ENCODE measurements at regions not wholly inside any gene's neighbourhood (a gene's known extent, or its start where the extent isn't known, plus 50 kb on each side); places are given as distances from the start of the nearest gene placed in this dataset.
A peak's percentile ranks its signal among the peaks of the same experiment; 100 is the strongest.

DNA sequence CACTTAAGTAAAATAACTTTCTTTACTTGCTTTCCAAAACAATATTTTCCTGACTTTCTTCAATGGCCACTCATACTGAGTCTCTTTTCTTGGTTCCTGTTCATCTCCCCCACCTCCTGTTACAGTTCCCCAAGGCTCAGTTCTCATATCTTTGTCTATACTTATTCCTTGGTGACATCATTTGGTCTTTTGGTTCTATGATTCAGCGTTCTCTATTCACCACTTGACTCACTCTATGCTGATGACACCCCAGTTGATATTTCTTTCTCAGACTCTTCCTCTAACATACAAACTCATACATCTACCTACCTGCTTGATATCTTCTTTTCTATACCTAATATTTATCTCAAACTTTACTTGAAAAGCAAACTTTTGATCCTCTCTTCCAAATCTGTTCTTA lies 85.0 kb upstream of the P3H2 start:
- no peak overlapping the region for H3K27ac ChIP-seq
- POLR2A ChIA-PET (ENCODE audit: low non-redundant PET) = no interaction called here
- TF ChIP-seq CTCF (conservative IDR thresholded peaks at IDR 0.05; ENCODE audit: low read depth) = no peak
- peak; percentile 60 for DNase-seq (ENCODE audit: low spot score)
- CTCF ChIA-PET = no interaction called here

DNA sequence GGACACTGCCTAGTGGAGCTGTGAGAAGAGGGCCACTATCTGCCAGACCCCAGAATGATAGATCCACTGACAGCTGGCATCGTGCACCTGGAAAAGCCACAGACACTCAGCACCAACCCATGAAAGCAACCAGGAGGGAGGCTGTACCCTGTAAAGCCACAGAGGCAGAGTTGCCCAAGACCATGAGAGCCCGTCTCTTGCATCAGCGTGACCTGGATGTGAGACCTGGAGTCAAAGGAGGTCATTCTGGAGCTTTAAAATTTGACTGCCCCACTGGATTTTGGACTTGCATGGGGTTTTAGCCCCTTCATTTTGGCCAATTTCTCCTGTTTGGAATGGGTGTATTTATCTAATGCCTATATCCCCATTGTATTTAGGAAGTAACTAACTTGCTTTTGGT lies 83.5 kb upstream of the P3H2 start:
- no peak overlapping the region for H3K27ac ChIP-seq
- TF ChIP-seq CTCF (conservative IDR thresholded peaks at IDR 0.05; ENCODE audit: low read depth) = no peak
- no peak for DNase-seq (ENCODE audit: low spot score)
- POLR2A ChIA-PET (ENCODE audit: low non-redundant PET) = no interaction called here
- CTCF ChIA-PET = interaction anchor here (1.2 kb wide), 1 partner anchor 237 kb away, joined by 4 read pairs; no protein-coding TSS in a partner anchor

DNA sequence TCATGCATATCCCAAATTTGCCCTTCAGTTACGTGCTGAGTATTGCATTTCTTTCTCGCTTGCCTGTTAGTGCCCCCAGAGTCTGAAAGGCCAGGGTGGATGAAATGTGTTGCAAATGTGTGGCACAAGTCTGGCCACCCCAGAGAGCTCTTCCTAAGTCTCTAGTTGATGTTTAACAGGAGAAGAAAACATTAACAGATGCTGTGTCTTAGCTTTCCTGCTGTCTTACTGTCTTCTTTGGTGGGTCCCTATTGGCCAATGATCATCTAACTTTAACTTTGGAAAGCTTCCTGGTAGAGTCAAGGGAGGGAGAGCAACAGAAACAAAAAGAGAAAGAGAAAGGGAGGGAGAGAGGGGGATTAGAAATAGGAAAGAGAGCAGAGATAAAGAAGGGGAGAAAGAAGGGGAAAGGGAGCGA lies 76.7 kb upstream of the P3H2 start:
- no peak for TF ChIP-seq CTCF (conservative IDR thresholded peaks at IDR 0.05; ENCODE audit: low read depth)
- ChIA-PET POLR2A (ENCODE audit: low non-redundant PET) (no interaction called here), CTCF (interaction anchor here (0.9 kb wide), 2 partner anchors 13 to 236 kb away, joined by 4 read pairs; no protein-coding TSS in a partner anchor)
- DNase-seq (ENCODE audit: low spot score) = no peak
- H3K27ac ChIP-seq = no peak overlapping the region

- ChIA-PET CTCF (no interaction called here), POLR2A (ENCODE audit: low non-redundant PET) (no interaction called here)
- no peak for DNase-seq (ENCODE audit: low spot score)
- TF ChIP-seq CTCF (conservative IDR thresholded peaks at IDR 0.05; ENCODE audit: low read depth) = no peak
- H3K27ac ChIP-seq = no peak overlapping the region
Measured at GRCh38 chr3:190194506-190194905, 73.8 kb upstream of the P3H2 start.

DNA sequence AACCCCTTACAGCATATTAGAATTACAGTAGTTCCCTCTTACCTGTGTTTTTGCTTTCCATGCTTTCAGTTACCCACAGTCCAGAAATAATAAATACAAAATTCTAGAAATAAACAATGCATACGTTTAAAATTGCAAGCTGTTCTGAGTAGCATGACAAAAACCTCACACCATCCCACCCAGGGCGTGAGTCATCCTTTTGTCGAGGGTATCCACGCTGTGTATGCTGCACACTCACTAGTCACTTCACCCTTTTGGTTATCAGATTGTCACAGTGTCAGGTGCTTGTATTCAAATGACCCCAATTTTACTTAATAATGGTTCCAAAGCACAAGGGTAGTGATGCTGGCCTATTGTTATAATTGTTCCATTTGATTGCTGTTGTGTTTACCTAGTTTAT lies 72.5 kb upstream of the P3H2 start:
- ChIA-PET CTCF (no interaction called here), POLR2A (ENCODE audit: low non-redundant PET) (no interaction called here)
- no peak for DNase-seq (ENCODE audit: low spot score)
- TF ChIP-seq CTCF (conservative IDR thresholded peaks at IDR 0.05; ENCODE audit: low read depth) = no peak
- no peak overlapping the region for H3K27ac ChIP-seq

DNA sequence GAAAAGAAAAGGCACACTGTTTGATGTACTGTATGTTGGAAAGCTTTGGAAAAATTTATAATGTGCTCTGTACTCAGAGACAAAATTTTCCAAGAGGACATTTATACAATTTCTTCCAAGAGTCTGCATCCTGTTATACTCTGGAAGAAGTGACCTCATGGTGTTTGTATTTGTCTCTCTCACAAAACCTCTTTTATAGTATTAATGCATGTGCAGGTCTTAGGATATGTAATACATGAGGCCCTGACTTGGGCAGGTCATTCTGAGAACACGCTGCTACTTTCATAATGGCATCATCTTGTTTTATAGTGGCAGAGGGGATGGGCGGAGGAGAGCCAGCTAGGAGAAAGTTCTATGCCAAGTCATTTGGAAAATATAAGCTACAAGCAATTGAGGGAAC lies 72.0 kb upstream of the P3H2 start:
- TF ChIP-seq CTCF (conservative IDR thresholded peaks at IDR 0.05; ENCODE audit: low read depth) = no peak
- POLR2A ChIA-PET (ENCODE audit: low non-redundant PET) = no interaction called here
- H3K27ac ChIP-seq = no peak overlapping the region
- CTCF ChIA-PET = interaction anchor here (0.6 kb wide), 1 partner anchor 219 kb away, joined by 3 read pairs; no protein-coding TSS in a partner anchor
- DNase-seq (ENCODE audit: low spot score) = no peak

DNA sequence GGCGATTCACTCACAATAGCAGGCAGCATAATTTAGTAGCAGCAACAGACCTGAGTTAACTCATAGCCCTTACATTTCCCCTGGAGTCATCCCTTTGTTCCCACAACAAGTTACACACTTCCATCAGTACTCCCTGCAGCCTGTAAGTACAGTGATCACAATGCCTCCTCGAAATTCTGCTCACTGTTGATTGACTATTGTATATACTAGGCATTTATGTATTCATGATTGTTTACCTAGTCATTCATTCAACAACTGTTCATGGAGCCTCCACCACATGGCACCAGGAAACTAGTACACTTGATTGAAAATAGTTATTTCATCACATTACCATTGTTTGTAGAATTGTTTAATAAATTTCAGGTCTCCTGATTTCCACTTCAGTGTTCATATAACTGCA lies 71.4 kb upstream of the P3H2 start:
- no peak overlapping the region for H3K27ac ChIP-seq
- TF ChIP-seq CTCF (conservative IDR thresholded peaks at IDR 0.05; ENCODE audit: low read depth) = no peak
- POLR2A ChIA-PET (ENCODE audit: low non-redundant PET) = no interaction called here
- no peak for DNase-seq (ENCODE audit: low spot score)
- CTCF ChIA-PET = interaction anchor here (0.6 kb wide), 1 partner anchor 220 kb away, joined by 3 read pairs; no protein-coding TSS in a partner anchor

All from RWPE1 (cell line).